HEK293 (cell line): ENCODE measurements at regions not wholly inside any gene's neighbourhood (a gene's known extent, or its start where the extent isn't known, plus 50 kb on each side); places are given as distances from the start of the nearest gene placed in this dataset.

Source experiments
- CTCF ChIA-PET: fragments of 350-600 bp; formaldehyde crosslinking; extraction: SDS; loops from one replicate; lab custom pipeline; 2021; ENCODE audit warnings: antibody characterized with exemption; lab: Yijun Ruan, JAX
- POLR2A ChIA-PET: fragments of 300-600 bp; formaldehyde crosslinking; extraction: SDS; loops from one replicate; lab custom pipeline; 2020; ENCODE audit warnings: antibody characterized with exemption, inconsistent platforms; lab: Yijun Ruan, JAX
- H3K27ac ChIP-seq: fragments of 200-500 bp; sonication (Bioruptor generic); 2 replicates; pipeline ENCODE4 v1.5.1; 2014; ENCODE audit warnings: low read depth, low read length, control low read depth, inconsistent platforms; ENCODE audit errors: extremely low read depth
- H3K36me3 ChIP-seq, 2 experiments: fragments of 200-500 bp in 1 of 2; sonication (Bioruptor generic) in 1 of 2; 1 replicate in 1 of 2; 2 replicates in 1 of 2; pipeline ENCODE4 v1.5.1; 2014 to 2017; ENCODE audit warnings: inconsistent platforms in 2 of 2, low read length in 2 of 2; ENCODE audit not compliant: control insufficient read depth in 2 of 2, insufficient read depth in 1 of 2
- H3K4me1 ChIP-seq: fragments of 200-500 bp; sonication (Bioruptor generic); 2 replicates; pipeline ENCODE4 v1.5.1; 2014; ENCODE audit warnings: mild to moderate bottlenecking, low read length, inconsistent platforms; ENCODE audit not compliant: control insufficient read depth, insufficient read depth
- H3K4me3 ChIP-seq: 2 replicates; pipeline ENCODE4 v1.5.1; 2011; ENCODE audit warnings: low read depth, mild to moderate bottlenecking, control low read depth, low read length, moderate library complexity
- H3K9me3 ChIP-seq: fragments of 200-500 bp; sonication (Bioruptor generic); 2 replicates; pipeline ENCODE4 v1.5.1; 2014; ENCODE audit warnings: low read depth, low read length, inconsistent platforms; ENCODE audit not compliant: control insufficient read depth, insufficient read depth
- FEZF1 ChIP-seq: fragments of 450-650 bp; formaldehyde crosslinking; IDR thresholded peaks from 2 replicates; pipeline ENCODE4 v1.5.1; 2016; ENCODE audit warnings: missing biosample characterization, missing genetic modification characterization
- GLIS1 ChIP-seq: fragments of 450-650 bp; formaldehyde crosslinking; IDR thresholded peaks from 2 replicates; pipeline ENCODE4 v1.5.1; 2016; ENCODE audit warnings: missing biosample characterization, missing genetic modification characterization
- HOXA7 ChIP-seq: sonication (generic); formaldehyde crosslinking; IDR thresholded peaks from 2 replicates; pipeline ENCODE4 v1.8.1; 2022; ENCODE audit warnings: missing genetic modification reagents, borderline replicate concordance
- MEIS1 ChIP-seq: sonication (generic); formaldehyde crosslinking; IDR thresholded peaks from 2 replicates; pipeline ENCODE4 v1.8.1; 2022; ENCODE audit warnings: missing genetic modification reagents, mild to moderate bottlenecking, borderline replicate concordance
- SETDB1 ChIP-seq: IDR thresholded peaks from one replicate; pipeline ENCODE4 v1.6.1; 2017; ENCODE audit warnings: mild to moderate bottlenecking, low read length, moderate library complexity, mixed read lengths; ENCODE audit not compliant: insufficient read length
- ZBTB1 ChIP-seq: fragments of 450-650 bp; formaldehyde crosslinking; IDR thresholded peaks from 2 replicates; pipeline ENCODE4 v1.5.1; 2016; ENCODE audit warnings: missing biosample characterization, missing genetic modification characterization
- ZBTB21 ChIP-seq: fragments of 450-650 bp; formaldehyde crosslinking; IDR thresholded peaks from 2 replicates; pipeline ENCODE4 v1.5.1; 2017; ENCODE audit warnings: missing biosample characterization, missing genetic modification characterization
- ZFHX2 ChIP-seq: fragments of 450-650 bp; formaldehyde crosslinking; conservative IDR thresholded peaks from 2 replicates; pipeline ENCODE4 v1.5.1; 2016; ENCODE audit warnings: missing biosample characterization, missing genetic modification characterization
- ZFP3 ChIP-seq: fragments of 450-650 bp; formaldehyde crosslinking; IDR thresholded peaks from 2 replicates; pipeline ENCODE4 v1.5.1; 2016; ENCODE audit warnings: low read depth, missing biosample characterization, missing genetic modification characterization
- ZNF175 ChIP-seq: fragments of 450-650 bp; formaldehyde crosslinking; IDR thresholded peaks from 2 replicates; pipeline ENCODE4 v1.5.1; 2016; ENCODE audit warnings: missing biosample characterization, missing genetic modification characterization
- ZNF184 ChIP-seq: fragments of 450-650 bp; IDR thresholded peaks from 2 replicates; pipeline ENCODE4 v1.5.1; 2018; ENCODE audit warnings: missing biosample characterization, mild to moderate bottlenecking, missing genetic modification characterization
- ZNF24 ChIP-seq: fragments of 450-650 bp; formaldehyde crosslinking; IDR thresholded peaks from 2 replicates; pipeline ENCODE4 v1.5.1; 2016; ENCODE audit warnings: missing biosample characterization, missing genetic modification characterization
- ZNF266 ChIP-seq: fragments of 450-650 bp; formaldehyde crosslinking; IDR thresholded peaks from 2 replicates; pipeline ENCODE4 v1.5.1; 2016; ENCODE audit warnings: missing biosample characterization, missing genetic modification characterization, low read depth
- ZNF292 ChIP-seq: fragments of 450-650 bp; formaldehyde crosslinking; IDR thresholded peaks from 2 replicates; pipeline ENCODE4 v1.5.1; 2016; ENCODE audit warnings: low read depth, missing biosample characterization, missing genetic modification characterization, borderline replicate concordance
- ZNF311 ChIP-seq: fragments of 450-650 bp; formaldehyde crosslinking; IDR thresholded peaks from 2 replicates; pipeline ENCODE4 v1.5.1; 2017; ENCODE audit warnings: missing biosample characterization, missing genetic modification characterization, borderline replicate concordance
- ZNF394 ChIP-seq: fragments of 450-650 bp; formaldehyde crosslinking; IDR thresholded peaks from 2 replicates; pipeline ENCODE4 v1.5.1; 2016; ENCODE audit warnings: missing biosample characterization, missing genetic modification characterization, mild to moderate bottlenecking, moderate library complexity, borderline replicate concordance
- ZNF473 ChIP-seq: fragments of 450-650 bp; formaldehyde crosslinking; IDR thresholded peaks from 2 replicates; pipeline ENCODE4 v1.5.1; 2017; ENCODE audit warnings: missing biosample characterization, missing genetic modification characterization
- ZNF544 ChIP-seq: fragments of 450-650 bp; formaldehyde crosslinking; IDR thresholded peaks from 2 replicates; pipeline ENCODE4 v1.5.0; 2017; ENCODE audit warnings: missing biosample characterization, missing genetic modification characterization
- ZNF549 ChIP-seq: fragments of 450-650 bp; IDR thresholded peaks from 2 replicates; pipeline ENCODE4 v1.5.1; 2018; ENCODE audit warnings: missing biosample characterization, missing genetic modification characterization, mild to moderate bottlenecking, inconsistent platforms, moderate library complexity
- ZNF558 ChIP-seq: fragments of 450-650 bp; formaldehyde crosslinking; IDR thresholded peaks from 2 replicates; pipeline ENCODE4 v1.5.1; 2016; ENCODE audit warnings: missing biosample characterization, missing genetic modification characterization
- ZNF560 ChIP-seq: fragments of 450-650 bp; formaldehyde crosslinking; IDR thresholded peaks from 2 replicates; pipeline ENCODE4 v1.5.1; 2017; ENCODE audit warnings: missing biosample characterization, missing genetic modification characterization, borderline replicate concordance
- ZNF596 ChIP-seq: fragments of 450-650 bp; IDR thresholded peaks from 2 replicates; pipeline ENCODE4 v1.5.0; 2018; ENCODE audit warnings: missing biosample characterization, mild to moderate bottlenecking, missing genetic modification characterization, moderate library complexity
- ZNF610 ChIP-seq: fragments of 450-650 bp; formaldehyde crosslinking; IDR thresholded peaks from 2 replicates; pipeline ENCODE4 v1.5.1; 2016; ENCODE audit warnings: missing biosample characterization, missing genetic modification characterization, borderline replicate concordance
- ZNF626 ChIP-seq: fragments of 450-650 bp; sonication (Bioruptor Pico); formaldehyde crosslinking; IDR thresholded peaks from 2 replicates; pipeline ENCODE4 v1.5.1; 2018; ENCODE audit warnings: missing biosample characterization, missing genetic modification characterization, inconsistent platforms
- ZNF629 ChIP-seq: fragments of 450-650 bp; formaldehyde crosslinking; IDR thresholded peaks from 2 replicates; pipeline ENCODE4 v1.5.1; 2017; ENCODE audit warnings: missing biosample characterization, missing genetic modification characterization
- ZNF701 ChIP-seq: fragments of 450-650 bp; formaldehyde crosslinking; IDR thresholded peaks from 2 replicates; pipeline ENCODE4 v1.5.1; 2016; ENCODE audit warnings: missing biosample characterization, missing genetic modification characterization
- ZNF707 ChIP-seq: fragments of 450-650 bp; formaldehyde crosslinking; IDR thresholded peaks from 2 replicates; pipeline ENCODE4 v1.5.1; 2016; ENCODE audit warnings: missing biosample characterization, missing genetic modification characterization
- ZNF785 ChIP-seq: fragments of 450-650 bp; formaldehyde crosslinking; IDR thresholded peaks from 2 replicates; pipeline ENCODE4 v1.5.1; 2016; ENCODE audit warnings: missing biosample characterization, missing genetic modification characterization
- TF ChIP-seq, protein P1 (sequence below): fragments of 450-650 bp; formaldehyde crosslinking; IDR thresholded peaks from 2 replicates; pipeline ENCODE4 v1.5.1; 2016; ENCODE audit warnings: missing biosample characterization, missing genetic modification characterization
- TF ChIP-seq, protein P2 (sequence below): fragments of 450-650 bp; formaldehyde crosslinking; optimal IDR thresholded peaks from 2 replicates; pipeline ENCODE3; 2016; ENCODE audit warnings: missing biosample characterization, mild to moderate bottlenecking, missing genetic modification characterization
- TF ChIP-seq, protein P3 (sequence below): fragments of 450-650 bp; formaldehyde crosslinking; IDR thresholded peaks from 2 replicates; pipeline ENCODE4 v1.5.1; 2017; ENCODE audit warnings: missing biosample characterization, missing genetic modification characterization

DNA sequence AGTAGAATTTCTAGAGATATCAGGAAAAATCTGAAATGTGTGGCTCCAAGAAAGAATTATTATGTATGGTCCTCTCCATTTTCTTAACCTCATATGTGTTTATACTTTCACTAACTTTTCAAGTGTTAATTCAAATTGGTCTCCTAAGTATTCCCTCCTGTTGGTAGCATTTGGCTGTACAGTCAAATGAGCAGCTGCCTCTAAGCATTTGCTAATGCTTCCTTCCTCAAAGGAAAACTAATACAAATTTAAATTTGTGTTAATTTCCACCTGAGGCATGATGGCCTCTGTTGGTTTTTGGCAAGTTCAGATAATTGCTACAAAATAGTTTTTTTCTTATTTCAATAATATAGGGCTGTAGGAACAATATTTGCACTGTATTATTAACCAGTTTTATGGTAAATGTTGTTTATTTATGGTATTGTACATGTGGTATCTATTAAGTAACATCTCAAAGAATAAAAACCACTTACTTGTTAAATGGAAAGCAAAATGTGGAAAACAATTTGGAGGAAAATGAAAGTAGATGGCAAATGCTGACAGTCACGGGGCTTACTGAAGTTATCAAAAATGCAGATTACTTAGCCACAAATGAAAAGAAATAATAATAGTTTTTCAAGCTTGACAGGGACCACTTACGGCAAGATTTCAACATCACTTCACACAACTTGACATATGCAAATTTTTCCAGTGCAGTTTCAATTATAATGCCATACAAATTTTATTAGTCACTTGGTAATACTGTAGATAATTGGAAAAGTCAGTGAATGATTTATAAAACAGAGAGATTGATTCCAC, 299.3 kb upstream of the MEOX2 start:
- Histone ChIP-seq H3K36me3 (no peaks in the 10 kb centered on the region), H3K9me3 (no peaks in the 10 kb centered on the region), H3K4me3 (no peak overlapping the region), H3K27ac (no peak overlapping the region), H3K4me1 (no peaks in the 10 kb centered on the region)
- ChIA-PET POLR2A (no interaction called here), CTCF (interaction anchor here (0.6 to 0.7 kb wide), 2 partner anchors 190 to 194 kb away, joined by 3 read pairs; no protein-coding TSS in a partner anchor)
- no peak for TF ChIP-seq GLIS1
- TF ChIP-seq ZNF626 (tag by site-specific recombination), result no peak
- no peak for TF ChIP-seq ZNF558 (tag by site-specific recombination)
- no peak for TF ChIP-seq ZFP3
- TF ChIP-seq ZNF701 (tag by site-specific recombination), result no peak
- TF ChIP-seq ZNF785 (tag by site-specific recombination), result no peak
- TF ChIP-seq ZNF707 (tag by site-specific recombination), result no peak
- no peak for TF ChIP-seq ZNF292 (tag by site-specific recombination)
- TF ChIP-seq ZNF311, result no peak
- no peak for TF ChIP-seq ZNF596 (tag by site-specific recombination)
- no peak for TF ChIP-seq ZNF629 (tag by site-specific recombination)
- no peak for TF ChIP-seq ZBTB1 (tag by site-specific recombination)
- no peak for TF ChIP-seq SETDB1
- no peak for TF ChIP-seq ZNF184

DNA sequence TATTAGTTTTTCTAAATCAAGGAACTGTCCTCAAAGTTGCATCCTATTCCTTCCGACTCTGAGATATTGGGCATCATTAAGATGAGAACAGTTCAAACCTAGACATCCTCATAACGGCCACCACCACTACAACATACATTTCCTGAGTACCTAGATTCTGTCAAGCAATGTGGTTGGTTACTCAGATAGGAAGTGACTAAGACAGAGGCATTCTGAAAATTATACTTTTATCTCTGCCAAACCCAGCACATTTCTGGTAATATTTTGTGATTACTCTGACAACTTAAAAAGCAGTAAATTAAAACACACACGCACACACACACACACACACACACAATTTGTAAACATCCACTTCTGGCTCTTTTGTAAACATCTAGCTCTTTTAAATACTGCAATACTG, 291.2 kb upstream of the MEOX2 start:
- POLR2A ChIA-PET, result no interaction called here
- CTCF ChIA-PET, result no interaction called here
- H3K4me3 ChIP-seq, result no peak overlapping the region
- no peaks in the 10 kb centered on the region for H3K9me3 ChIP-seq
- no peak for TF ChIP-seq HOXA7
- no peak for TF ChIP-seq ZNF175
- TF ChIP-seq ZNF549 (tag by site-specific recombination), result no peak
- no peak for TF ChIP-seq ZFHX2
- TF ChIP-seq ZNF266, result no peak
- TF ChIP-seq, protein P1, sequence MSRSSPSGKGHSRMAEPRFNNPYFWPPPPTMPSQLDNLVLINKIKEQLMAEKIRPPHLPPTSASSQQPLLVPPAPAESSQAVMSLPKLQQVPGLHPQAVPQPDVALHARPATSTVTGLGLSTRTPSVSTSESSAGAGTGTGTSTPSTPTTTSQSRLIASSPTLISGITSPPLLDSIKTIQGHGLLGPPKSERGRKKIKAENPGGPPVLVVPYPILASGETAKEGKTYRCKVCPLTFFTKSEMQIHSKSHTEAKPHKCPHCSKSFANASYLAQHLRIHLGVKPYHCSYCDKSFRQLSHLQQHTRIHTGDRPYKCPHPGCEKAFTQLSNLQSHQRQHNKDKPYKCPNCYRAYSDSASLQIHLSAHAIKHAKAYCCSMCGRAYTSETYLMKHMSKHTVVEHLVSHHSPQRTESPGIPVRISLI (tag by site-specific recombination), result no peak
- no peak for TF ChIP-seq ZNF473 (tag by site-specific recombination)
- TF ChIP-seq, protein P2, sequence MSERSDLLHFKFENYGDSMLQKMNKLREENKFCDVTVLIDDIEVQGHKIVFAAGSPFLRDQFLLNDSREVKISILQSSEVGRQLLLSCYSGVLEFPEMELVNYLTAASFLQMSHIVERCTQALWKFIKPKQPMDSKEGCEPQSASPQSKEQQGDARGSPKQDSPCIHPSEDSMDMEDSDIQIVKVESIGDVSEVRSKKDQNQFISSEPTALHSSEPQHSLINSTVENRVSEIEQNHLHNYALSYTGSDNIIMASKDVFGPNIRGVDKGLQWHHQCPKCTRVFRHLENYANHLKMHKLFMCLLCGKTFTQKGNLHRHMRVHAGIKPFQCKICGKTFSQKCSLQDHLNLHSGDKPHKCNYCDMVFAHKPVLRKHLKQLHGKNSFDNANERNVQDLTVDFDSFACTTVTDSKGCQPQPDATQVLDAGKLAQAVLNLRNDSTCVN (tag by site-specific recombination), result no peak
- no peak for TF ChIP-seq ZNF24 (tag by site-specific recombination)
- no peak for TF ChIP-seq ZBTB21 (tag by site-specific recombination)
- TF ChIP-seq, protein P3, sequence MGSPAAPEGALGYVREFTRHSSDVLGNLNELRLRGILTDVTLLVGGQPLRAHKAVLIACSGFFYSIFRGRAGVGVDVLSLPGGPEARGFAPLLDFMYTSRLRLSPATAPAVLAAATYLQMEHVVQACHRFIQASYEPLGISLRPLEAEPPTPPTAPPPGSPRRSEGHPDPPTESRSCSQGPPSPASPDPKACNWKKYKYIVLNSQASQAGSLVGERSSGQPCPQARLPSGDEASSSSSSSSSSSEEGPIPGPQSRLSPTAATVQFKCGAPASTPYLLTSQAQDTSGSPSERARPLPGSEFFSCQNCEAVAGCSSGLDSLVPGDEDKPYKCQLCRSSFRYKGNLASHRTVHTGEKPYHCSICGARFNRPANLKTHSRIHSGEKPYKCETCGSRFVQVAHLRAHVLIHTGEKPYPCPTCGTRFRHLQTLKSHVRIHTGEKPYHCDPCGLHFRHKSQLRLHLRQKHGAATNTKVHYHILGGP, result no peak
- TF ChIP-seq ZNF610 (tag by site-specific recombination), result no peak
- TF ChIP-seq MEIS1 (CRISPR knock-in tag), result no peak
- TF ChIP-seq ZNF394 (tag by site-specific recombination), result no peak
- no peak for TF ChIP-seq ZNF544 (tag by site-specific recombination)
- TF ChIP-seq FEZF1, result no peak
- TF ChIP-seq ZNF560 (tag by site-specific recombination), result no peak
- TF ChIP-seq, all 188 proteins: peak for 0
- no peaks in the 10 kb centered on the region for H3K4me1 ChIP-seq
- no peaks in the 10 kb centered on the region for H3K36me3 ChIP-seq
- no peak overlapping the region for H3K27ac ChIP-seq
